ENCODE measurements at regions not wholly inside any gene's neighbourhood (a gene's known extent, or its start where the extent isn't known, plus 50 kb on each side); places are given as distances from the start of the nearest gene placed in this dataset.

DNA sequence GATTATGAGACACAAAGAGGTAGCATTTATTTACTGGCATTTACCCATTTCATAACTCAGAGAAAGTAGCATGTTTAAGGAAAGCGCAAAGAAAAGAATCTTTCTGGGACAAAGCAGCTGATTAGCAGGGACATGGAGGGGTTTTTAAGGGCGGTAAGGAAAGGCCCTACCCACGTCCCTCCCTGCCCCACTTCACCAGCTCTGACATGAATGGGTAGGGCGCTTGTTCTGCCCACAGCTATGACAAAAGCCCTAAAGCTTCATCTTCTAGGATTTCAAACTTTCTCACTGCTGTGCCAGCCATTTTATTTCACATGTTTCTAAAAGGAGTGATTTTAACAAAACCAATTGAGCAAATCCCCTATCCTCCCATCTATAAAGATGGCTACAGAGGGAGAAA is 406.9 kb upstream of the KLF6 start:
- TF ChIP-seq, protein P1, sequence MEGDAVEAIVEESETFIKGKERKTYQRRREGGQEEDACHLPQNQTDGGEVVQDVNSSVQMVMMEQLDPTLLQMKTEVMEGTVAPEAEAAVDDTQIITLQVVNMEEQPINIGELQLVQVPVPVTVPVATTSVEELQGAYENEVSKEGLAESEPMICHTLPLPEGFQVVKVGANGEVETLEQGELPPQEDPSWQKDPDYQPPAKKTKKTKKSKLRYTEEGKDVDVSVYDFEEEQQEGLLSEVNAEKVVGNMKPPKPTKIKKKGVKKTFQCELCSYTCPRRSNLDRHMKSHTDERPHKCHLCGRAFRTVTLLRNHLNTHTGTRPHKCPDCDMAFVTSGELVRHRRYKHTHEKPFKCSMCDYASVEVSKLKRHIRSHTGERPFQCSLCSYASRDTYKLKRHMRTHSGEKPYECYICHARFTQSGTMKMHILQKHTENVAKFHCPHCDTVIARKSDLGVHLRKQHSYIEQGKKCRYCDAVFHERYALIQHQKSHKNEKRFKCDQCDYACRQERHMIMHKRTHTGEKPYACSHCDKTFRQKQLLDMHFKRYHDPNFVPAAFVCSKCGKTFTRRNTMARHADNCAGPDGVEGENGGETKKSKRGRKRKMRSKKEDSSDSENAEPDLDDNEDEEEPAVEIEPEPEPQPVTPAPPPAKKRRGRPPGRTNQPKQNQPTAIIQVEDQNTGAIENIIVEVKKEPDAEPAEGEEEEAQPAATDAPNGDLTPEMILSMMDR (IDR thresholded peaks at IDR 0.05): no peak
- no peak for TF ChIP-seq POLR2A (IDR thresholded peaks at IDR 0.05)
- no peak for TF ChIP-seq EP300 (IDR thresholded peaks at IDR 0.05)
- no peak for TF ChIP-seq POLR2AphosphoS5 (IDR thresholded peaks at IDR 0.05)

All from sigmoid colon (tissue), 4 donors.